T-helper 2 cell treated with Interferon-gamma antibody and Interleukin-4, amounts not matched to agents 5 μg/mL and 100 μg/mL, for 36 hours (primary cell): ENCODE measurements at regions not wholly inside any gene's neighbourhood (a gene's known extent, or its start where the extent isn't known, plus 50 kb on each side); places are given as distances from the start of the nearest gene placed in this dataset.
"Not testable (repeated sequence)": the region's sequence is repeated elsewhere in the genome, so short reads cannot be mapped to it uniquely, and the experiment has no call there.

Experiments used
- DNase-seq: peaks from one replicate; pipeline ENCODE4 v3.0.0; 2021; ENCODE audit warnings: low spot score
- H3K27ac Mint-ChIP-seq: one replicate; pipeline ENCODE4 v1.8.0; 2021; ENCODE audit warnings: mild to moderate bottlenecking, mixed read lengths
- H3K27me3 Mint-ChIP-seq: one replicate; pipeline ENCODE4 v1.8.0; 2021; ENCODE audit warnings: low read depth, mixed read lengths
- H3K36me3 Mint-ChIP-seq: one replicate; pipeline ENCODE4 v1.8.0; 2021; ENCODE audit warnings: low read depth, mixed read lengths
- H3K4me1 Mint-ChIP-seq: one replicate; pipeline ENCODE4 v1.8.0; 2021; ENCODE audit warnings: low read depth, mixed read lengths
- H3K4me3 Mint-ChIP-seq: one replicate; pipeline ENCODE4 v1.8.0; 2022; ENCODE audit warnings: mild to moderate bottlenecking, moderate library complexity, mixed read lengths
- H3K9me3 Mint-ChIP-seq: one replicate; pipeline ENCODE4 v1.8.0; 2021; ENCODE audit warnings: mixed read lengths

DNA sequence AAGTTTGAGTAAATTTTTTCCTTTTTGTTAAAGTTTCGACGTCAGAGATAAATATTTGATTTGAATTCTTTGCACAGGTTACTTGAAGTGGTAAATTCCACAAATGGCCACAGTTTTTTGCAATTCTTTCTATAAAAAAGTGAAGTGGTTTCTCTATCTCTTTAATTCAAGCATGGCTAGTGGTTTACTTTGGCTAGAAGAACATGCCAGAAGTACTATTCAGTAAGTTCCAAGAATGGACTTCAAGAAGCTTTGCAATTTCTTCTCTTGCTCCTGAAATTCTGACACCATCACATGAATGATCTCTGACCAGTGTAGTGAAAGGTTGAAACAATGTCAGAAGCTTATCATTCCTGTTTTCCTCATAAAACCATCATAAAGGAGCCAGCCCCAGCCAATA is 55.7 kb upstream of the RNPC3 start:
- H3K9me3 Mint-ChIP-seq = no peaks in the 10 kb centered on the region
- H3K4me1 Mint-ChIP-seq = no peaks in the 10 kb centered on the region
- no peak for DNase-seq
- no peak overlapping the region for H3K27ac Mint-ChIP-seq
- H3K36me3 Mint-ChIP-seq = no peaks in the 10 kb centered on the region
- no peaks in the 10 kb centered on the region for H3K27me3 Mint-ChIP-seq
- H3K4me3 Mint-ChIP-seq = no peak overlapping the region

DNA sequence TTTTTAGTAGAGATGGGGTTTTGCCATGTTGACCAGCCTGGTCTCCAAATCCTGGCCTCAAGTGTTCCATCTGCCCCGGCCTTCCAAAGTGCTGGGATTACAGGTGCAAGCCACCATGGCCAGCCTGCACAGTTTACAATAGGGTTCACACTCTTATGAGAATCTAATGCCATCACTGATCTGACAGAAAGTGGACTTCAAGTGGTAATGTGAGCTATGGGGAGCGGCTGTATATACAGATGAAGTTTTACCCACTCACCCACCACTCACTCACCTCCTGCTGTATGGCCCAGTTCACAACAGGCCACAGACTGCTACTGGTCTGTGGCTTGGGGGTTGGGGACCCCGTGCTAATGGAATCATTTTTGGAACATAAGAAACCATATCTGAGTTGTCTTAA is 58.4 kb upstream of the RNPC3 start:
- Mint-ChIP-seq H3K4me1 (no peaks in the 10 kb centered on the region), H3K9me3 (no peaks in the 10 kb centered on the region), H3K27me3 (no peaks in the 10 kb centered on the region), H3K4me3 (no peak overlapping the region), H3K27ac (no peak overlapping the region), H3K36me3 (no peaks in the 10 kb centered on the region)
- DNase-seq = no peak

DNA sequence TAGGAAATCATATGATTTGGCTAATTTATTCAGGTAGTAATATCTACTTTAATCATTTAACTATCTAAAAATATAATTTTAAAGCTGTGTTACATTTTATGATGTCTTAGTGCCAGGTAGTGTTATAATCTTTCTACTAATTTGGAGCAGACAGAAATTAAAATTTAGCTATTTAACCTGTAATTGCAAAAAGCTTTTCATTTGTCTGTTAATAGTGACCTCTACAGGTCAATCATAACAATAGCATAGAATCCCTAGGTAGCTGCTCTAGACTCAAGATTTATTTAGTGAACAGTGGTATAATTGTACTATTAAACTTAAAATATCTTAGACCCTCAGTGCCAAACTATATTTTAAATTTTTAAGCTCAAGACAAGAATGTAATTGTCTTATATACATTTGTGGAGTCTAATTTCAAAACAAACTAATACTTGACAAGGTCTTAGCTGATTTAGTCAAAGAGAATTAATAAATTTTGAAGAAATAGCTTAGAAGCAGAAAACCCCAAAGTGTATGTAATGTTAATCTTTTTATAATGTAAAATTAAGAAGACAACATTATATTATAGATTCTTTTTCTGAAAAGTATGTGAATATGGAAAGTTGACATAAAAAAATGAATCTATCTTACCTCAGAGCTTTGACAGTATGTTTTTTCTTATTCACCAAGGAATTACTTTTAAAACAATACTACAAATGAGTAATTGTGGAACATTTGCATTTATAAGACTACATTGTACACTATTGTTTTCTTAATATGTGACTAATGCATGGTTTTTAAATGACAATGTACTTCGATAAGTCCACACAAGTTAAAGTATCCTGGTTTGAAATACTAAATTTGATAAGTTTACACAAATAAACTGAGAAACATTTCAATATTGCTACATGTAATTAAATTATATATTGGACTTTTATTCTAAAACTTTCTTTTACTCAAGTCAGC is 64.1 kb upstream of the RNPC3 start:
- Mint-ChIP-seq H3K9me3 (no peaks in the 10 kb centered on the region), H3K4me3 (no peak overlapping the region), H3K4me1 (no peaks in the 10 kb centered on the region), H3K36me3 (no peaks in the 10 kb centered on the region), H3K27ac (no peak overlapping the region), H3K27me3 (no peaks in the 10 kb centered on the region)
- no peak for DNase-seq

DNA sequence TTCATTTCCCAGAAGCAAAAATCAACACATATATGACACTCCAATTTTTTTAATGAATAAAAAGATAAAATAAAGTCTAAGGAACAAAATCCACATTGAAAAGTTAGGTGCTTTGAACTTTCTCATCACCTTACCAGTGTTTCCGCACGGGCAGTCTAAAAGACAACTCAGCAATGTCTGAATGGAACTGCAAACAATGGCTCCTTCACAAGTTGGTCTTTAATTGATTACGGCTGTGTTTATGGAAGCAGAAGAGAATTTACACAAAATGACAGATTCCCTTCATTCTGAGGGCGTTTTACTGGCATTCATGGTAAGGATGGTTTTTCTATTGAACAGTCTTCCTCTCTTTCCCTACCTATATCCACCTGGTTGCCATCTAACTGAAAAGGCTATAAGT is 65.0 kb upstream of the RNPC3 start:
- Mint-ChIP-seq H3K27ac (no peak overlapping the region), H3K36me3 (no peaks in the 10 kb centered on the region), H3K4me3 (no peak overlapping the region)

DNA sequence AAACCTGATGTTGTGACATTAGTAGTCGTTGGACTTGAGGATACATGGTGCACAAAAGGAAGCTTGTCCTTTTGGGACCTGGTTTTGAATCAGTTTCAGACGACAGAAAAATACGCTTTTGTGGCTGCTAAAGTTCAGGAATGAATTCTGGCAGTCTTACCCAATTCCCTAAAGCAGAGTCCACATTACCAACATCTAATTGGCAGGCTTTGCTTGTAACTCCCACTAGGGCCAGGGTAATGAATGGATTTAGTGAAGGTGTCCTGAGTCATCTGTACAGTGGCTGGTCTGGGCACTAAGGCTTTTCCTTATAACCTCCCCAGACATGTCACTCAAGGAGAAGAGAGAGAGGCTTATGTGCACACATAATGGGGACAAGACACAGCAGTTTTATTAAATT is 66.2 kb upstream of the RNPC3 start:
- Mint-ChIP-seq H3K4me3 (no peak overlapping the region), H3K9me3 (no peaks in the 10 kb centered on the region), H3K4me1 (no peaks in the 10 kb centered on the region), H3K36me3 (no peaks in the 10 kb centered on the region), H3K27me3 (no peaks in the 10 kb centered on the region), H3K27ac (no peak overlapping the region)
- no peak for DNase-seq

More for the DNA sequence above, 65.0 kb upstream of the RNPC3 start:
- Mint-ChIP-seq H3K27me3 (no peaks in the 10 kb centered on the region), H3K9me3 (no peaks in the 10 kb centered on the region), H3K4me1 (no peaks in the 10 kb centered on the region)
- no peak for DNase-seq

DNA sequence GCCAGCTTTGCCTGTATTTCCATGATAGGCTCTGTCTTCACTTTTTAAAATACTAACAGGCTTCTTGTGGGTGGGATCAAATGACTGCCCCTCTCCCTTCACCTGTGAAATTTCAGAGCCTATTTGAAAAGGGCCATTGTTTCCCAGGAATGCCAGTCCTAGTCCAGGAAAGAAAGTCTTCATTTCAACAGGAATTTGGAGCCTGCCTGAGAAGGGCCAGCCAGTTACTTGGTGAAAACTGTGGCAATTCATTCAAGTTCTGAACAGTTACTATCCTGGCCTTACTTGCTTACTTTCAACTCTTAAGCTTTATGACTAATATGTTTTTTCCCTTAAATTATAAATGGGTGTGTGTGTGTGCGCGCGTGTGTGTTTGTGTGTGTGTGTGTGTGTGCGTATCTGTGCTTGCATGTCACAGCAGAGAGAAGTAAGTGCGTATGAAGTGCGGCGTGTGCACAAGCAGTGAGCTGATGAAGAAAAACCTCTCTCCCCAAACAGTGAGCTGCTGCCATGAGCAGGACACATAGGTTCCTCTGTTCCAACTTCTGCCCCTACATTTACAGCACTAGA is 67.5 kb upstream of the RNPC3 start:
- H3K4me1 Mint-ChIP-seq = no peaks in the 10 kb centered on the region
- no peak overlapping the region for H3K4me3 Mint-ChIP-seq
- no peak for DNase-seq

DNA sequence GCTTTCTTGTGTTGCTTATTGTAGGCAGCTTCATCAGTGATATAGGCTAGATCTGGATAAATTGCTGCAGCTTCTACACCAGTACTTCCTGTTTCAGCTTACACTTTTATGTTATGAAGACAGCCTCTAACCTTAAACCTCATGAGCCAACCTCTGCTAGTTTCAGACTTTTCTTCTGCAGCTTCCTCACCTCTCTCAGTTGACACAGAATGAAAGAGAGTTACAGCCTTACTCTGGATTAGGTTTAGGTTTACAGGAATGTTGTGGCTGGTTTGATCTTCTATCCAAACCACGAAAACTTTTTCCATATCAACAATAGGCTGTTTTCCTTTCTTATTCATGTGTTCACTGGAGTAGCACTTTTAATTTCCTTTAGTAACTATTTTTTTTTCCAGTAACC is 76.9 kb upstream of the RNPC3 start:
- Mint-ChIP-seq H3K4me3 (no peak overlapping the region), H3K4me1 (peaks cover 10% of the 10 kb centered on the region), H3K36me3 (no peaks in the 10 kb centered on the region), H3K9me3 (no peaks in the 10 kb centered on the region), H3K27ac (no peak overlapping the region), H3K27me3 (no peaks in the 10 kb centered on the region)
- no peak for DNase-seq

More for the DNA sequence above, 67.5 kb upstream of the RNPC3 start:
- Mint-ChIP-seq H3K27ac (no peak overlapping the region), H3K27me3 (no peaks in the 10 kb centered on the region), H3K9me3 (no peaks in the 10 kb centered on the region), H3K36me3 (no peaks in the 10 kb centered on the region)

DNA sequence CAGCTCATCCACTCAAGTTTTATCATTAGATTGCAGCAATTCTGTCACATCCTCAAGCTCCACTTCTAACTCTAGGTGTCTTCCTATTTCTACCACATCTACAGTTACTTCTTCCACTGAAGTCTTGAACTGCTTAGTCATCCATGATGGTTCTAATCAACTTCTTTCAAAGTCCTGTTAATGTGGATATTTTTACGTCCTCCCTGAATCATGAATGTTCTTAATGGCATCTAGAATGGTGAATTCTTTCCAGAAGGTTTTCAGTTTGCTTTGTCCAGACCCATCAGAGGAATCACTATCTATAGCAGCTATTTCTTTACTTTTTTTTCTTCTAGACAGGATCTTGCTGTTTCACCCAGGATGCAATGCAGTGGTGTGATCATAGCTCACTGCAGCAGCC is 78.0 kb upstream of the RNPC3 start:
- no peak overlapping the region for H3K4me3 Mint-ChIP-seq
- no peaks in the 10 kb centered on the region for H3K9me3 Mint-ChIP-seq
- no peaks in the 10 kb centered on the region for H3K27me3 Mint-ChIP-seq
- no peak overlapping the region for H3K27ac Mint-ChIP-seq
- no peaks in the 10 kb centered on the region for H3K36me3 Mint-ChIP-seq
- DNase-seq = no peak
- H3K4me1 Mint-ChIP-seq = peaks cover 10% of the 10 kb centered on the region

DNA sequence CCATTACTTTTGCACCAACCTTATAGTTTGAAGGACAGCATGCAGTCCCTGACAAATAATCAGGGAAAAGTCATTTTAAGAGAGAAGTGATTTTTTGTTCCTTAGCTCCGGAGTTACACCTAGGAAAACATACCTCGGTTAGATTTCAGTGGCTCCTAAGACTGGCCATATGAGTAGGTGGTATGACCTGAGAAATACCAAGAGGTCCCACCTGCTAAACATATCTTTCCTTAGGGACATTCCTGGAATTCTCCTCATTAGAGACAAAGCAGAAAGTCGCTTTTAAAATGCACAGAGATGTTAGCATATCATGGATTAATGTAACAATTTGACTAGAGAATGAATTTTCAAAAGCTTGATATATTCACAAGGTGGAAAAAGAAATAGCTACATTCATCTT is 84.2 kb upstream of the RNPC3 start:
- no peak for DNase-seq
- Mint-ChIP-seq H3K4me3 (no peak overlapping the region), H3K36me3 (no peaks in the 10 kb centered on the region), H3K9me3 (no peaks in the 10 kb centered on the region), H3K27ac (no peak overlapping the region), H3K27me3 (no peaks in the 10 kb centered on the region), H3K4me1 (peaks cover 2% of the 10 kb centered on the region)

DNA sequence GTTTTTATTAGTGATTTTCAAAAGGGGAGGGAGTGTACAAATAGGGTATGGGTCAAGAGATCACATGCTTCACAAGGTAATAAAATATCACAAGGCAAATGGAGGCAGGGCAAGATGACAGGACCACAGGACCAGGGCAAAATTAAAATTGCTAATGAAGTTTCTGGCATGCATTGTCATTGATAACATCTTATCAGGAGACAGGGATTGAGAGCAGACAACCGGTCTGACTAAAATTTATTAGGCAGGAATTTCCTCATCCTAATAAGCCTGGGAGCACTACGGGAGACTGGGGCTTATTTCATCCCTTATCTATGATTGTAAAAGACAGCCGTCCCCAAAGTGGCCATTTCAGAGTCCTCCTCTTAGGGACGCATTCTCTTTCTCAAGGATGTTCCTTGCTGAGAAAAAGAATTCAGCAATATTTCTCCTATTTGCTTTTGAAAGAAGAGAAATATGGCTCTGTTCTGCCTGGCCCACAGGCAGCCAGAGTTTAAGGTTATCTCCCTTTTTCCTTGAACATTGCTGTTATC is 88.9 kb upstream of the RNPC3 start:
- H3K27me3 Mint-ChIP-seq, H3K4me3 Mint-ChIP-seq, H3K4me1 Mint-ChIP-seq, H3K9me3 Mint-ChIP-seq, H3K36me3 Mint-ChIP-seq, H3K27ac Mint-ChIP-seq, DNase-seq: not testable (repeated sequence)

DNA sequence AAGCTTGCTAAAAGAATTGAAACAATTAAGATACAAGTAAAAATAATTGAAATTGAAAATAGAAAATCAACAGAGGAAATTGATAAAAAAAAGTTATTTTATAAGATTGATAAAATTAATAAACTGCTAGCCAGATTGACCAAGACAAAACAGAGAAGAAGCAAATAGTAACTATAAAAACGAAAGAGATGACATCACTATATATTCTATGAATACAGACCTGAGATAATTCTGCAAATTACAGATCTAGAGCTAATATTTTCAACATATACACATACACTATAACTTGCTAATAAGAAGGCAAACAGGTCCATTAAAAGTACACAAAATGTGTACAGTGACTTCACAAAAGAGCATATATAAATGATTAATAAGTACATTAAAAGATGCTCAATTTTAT is 90.1 kb upstream of the RNPC3 start:
- Mint-ChIP-seq H3K9me3 (no peaks in the 10 kb centered on the region), H3K36me3 (no peaks in the 10 kb centered on the region), H3K4me3 (no peak overlapping the region), H3K4me1 (no peaks in the 10 kb centered on the region), H3K27ac (no peak overlapping the region), H3K27me3 (no peaks in the 10 kb centered on the region)
- DNase-seq = no peak

DNA sequence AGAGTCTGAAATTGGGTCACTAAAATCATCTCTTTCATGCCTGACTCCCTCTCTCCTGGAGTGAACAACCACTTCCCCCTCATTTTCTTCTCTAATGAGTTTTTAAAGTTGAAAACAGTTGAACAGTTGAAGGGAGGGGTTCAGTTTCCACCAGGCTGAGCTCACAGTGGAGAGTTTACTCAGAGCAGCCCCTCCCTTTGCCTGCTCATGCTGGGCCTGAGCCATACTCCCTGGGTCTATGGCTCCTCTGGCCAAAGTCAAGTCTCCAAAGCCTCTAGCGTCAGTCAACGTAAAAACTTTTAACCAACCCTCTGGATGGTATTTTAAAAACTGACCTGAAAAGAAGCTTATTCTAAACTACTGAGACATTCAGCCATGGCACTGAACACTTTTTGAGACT is 100.8 kb upstream of the RNPC3 start:
- H3K9me3 Mint-ChIP-seq = no peaks in the 10 kb centered on the region
- no peaks in the 10 kb centered on the region for H3K4me1 Mint-ChIP-seq
- no peak overlapping the region for H3K4me3 Mint-ChIP-seq
- H3K27me3 Mint-ChIP-seq = no peaks in the 10 kb centered on the region
- DNase-seq = no peak
- no peak overlapping the region for H3K27ac Mint-ChIP-seq
- no peaks in the 10 kb centered on the region for H3K36me3 Mint-ChIP-seq

DNA sequence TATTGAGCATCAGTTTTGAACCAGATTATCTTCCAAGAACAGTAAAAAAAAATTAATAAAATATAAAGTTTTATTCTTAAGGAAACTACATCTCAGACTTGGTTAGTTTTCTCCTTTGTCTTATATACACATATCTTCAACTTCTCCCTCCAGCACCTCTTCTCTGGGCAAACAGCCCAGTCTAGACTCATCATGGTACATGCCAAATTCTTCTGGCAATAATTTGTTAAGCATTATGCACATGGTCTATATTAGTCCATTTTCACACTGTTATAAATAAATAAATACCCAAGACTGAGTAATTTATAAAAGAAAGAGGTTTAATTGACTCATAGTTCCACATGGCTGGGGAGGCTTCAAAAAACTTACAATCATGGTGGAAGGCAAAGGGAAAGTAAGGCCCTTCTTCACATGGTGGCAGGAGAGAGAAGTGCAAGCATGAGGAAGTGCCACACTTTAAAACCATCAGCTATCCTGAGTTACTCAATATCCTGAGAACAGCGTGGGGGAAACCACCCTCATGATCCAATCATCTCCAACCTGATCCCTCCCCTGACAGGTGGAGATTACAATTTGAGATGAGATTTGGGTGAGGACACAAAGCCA is 108.7 kb upstream of the RNPC3 start:
- DNase-seq = no peak

DNA sequence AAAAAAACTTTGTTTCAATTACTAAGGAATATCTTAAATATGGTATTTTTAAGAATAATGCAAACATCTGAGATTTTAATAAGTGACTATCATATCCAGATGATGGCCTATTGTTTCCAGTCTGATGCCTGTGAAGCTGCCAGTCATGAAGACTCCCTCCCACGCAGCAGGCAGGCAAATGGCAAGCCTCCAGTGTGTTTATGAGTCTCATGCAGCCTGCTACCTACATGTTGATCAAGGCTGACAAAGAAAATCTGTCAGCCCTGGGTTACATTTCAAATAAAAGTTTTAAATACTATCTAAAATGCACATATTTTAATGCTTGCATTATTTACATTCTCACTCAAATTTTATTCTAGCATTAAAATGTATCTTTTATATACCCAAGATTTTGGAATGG is 137.6 kb upstream of the RNPC3 start:
- Mint-ChIP-seq H3K4me1 (no peaks in the 10 kb centered on the region), H3K9me3 (peaks cover 4% of the 10 kb centered on the region), H3K27ac (no peak overlapping the region), H3K27me3 (no peaks in the 10 kb centered on the region), H3K36me3 (no peaks in the 10 kb centered on the region), H3K4me3 (no peak overlapping the region)
- DNase-seq = no peak

More for the DNA sequence above, 108.7 kb upstream of the RNPC3 start:
- H3K27ac Mint-ChIP-seq = no peak overlapping the region
- no peaks in the 10 kb centered on the region for H3K9me3 Mint-ChIP-seq
- H3K4me3 Mint-ChIP-seq = no peak overlapping the region
- no peaks in the 10 kb centered on the region for H3K4me1 Mint-ChIP-seq
- no peaks in the 10 kb centered on the region for H3K36me3 Mint-ChIP-seq
- H3K27me3 Mint-ChIP-seq = no peaks in the 10 kb centered on the region
